Left lung (tissue), 4 donors: ENCODE measurements at regions not wholly inside any gene's neighbourhood (a gene's known extent, or its start where the extent isn't known, plus 50 kb on each side); places are given as distances from the start of the nearest gene placed in this dataset.

Source experiments
- ATAC-seq: fragments of 200-7000 bp; cut with Tn5 transposase; one replicate; pipeline ENCODE4 v1.9.1; 2020; ENCODE audit warnings: moderate library complexity
- DNase-seq, 4 donors: peaks; one replicate each; pipeline ENCODE4 v3.0.0-alpha.2; 2013 to 2020
- H3K27ac ChIP-seq, 2 donors: fragments of 200-600 bp; sonication (generic) in 1 of 2; one replicate each; pipeline versions ENCODE4 v1.5.0 to v1.8.0; 2020 to 2021
- H3K27me3 ChIP-seq, 2 donors: fragments of 200-600 bp; sonication (generic) in 1 of 2; one replicate each; pipeline versions ENCODE4 v1.5.0 to v1.8.0; 2020 to 2021
- H3K36me3 ChIP-seq, 2 donors: fragments of 200-600 bp; sonication (generic) in 1 of 2; one replicate each; pipeline versions ENCODE4 v1.5.0 to v1.8.0; 2020 to 2021
- H3K4me1 ChIP-seq, 2 donors: fragments of 200-600 bp; one replicate each; pipeline ENCODE4 v1.8.0; 2021
- H3K4me3 ChIP-seq, 2 donors: fragments of 200-600 bp; sonication (generic) in 1 of 2; one replicate each; pipeline versions ENCODE4 v1.5.0 to v1.8.0; 2020 to 2021; ENCODE audit warnings: mild to moderate bottlenecking in 1 of 2
- H3K9me3 ChIP-seq, 2 donors: fragments of 200-600 bp; sonication (generic) in 1 of 2; one replicate each; pipeline versions ENCODE4 v1.5.0 to v1.8.0; 2020 to 2021
- intact Hi-C, 2 donors: fragments of 100-400 bp; cut with DNase I; formaldehyde crosslinking; loops; one replicate each; pipeline versions ENCODE4 v1.11.2 to v1.14.2; 2022
- TF ChIP-seq, protein P1 (sequence below), 2 donors: fragments of 200-600 bp; sonication (generic) in 1 of 2; IDR thresholded peaks; one replicate each; pipeline versions ENCODE4 v1.5.0 to v1.8.0; 2021; ENCODE audit warnings: antibody characterized with exemption in 2 of 2
- donor health status: DM: no; HTN: yes; CAD: no.
- donor health status: DM: no; HTN: no; CAD: no.

DNA sequence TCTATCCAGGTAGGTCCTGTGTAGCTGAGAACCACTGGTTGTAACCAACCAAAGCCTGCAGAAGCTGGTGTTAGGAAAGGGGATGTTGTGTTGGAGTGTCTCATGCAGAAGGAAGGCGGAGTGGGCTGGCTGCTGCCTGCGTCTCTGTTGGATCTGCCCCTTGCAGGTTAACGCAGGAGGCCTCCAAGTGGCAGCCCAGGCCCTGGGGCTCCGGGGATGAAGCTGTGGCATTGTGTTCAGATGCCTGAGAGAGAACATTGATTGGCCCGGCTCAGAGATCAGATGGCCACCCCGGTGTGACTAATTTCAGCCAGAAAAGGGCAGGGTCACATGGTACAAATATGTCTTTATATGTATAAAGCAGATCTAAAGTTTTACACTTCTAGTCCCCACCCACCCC, 216.0 kb downstream of the GLI2 start:
- no peak overlapping the region for H3K27ac ChIP-seq
- no peak overlapping the region for H3K4me3 ChIP-seq
- TF ChIP-seq, protein P1, sequence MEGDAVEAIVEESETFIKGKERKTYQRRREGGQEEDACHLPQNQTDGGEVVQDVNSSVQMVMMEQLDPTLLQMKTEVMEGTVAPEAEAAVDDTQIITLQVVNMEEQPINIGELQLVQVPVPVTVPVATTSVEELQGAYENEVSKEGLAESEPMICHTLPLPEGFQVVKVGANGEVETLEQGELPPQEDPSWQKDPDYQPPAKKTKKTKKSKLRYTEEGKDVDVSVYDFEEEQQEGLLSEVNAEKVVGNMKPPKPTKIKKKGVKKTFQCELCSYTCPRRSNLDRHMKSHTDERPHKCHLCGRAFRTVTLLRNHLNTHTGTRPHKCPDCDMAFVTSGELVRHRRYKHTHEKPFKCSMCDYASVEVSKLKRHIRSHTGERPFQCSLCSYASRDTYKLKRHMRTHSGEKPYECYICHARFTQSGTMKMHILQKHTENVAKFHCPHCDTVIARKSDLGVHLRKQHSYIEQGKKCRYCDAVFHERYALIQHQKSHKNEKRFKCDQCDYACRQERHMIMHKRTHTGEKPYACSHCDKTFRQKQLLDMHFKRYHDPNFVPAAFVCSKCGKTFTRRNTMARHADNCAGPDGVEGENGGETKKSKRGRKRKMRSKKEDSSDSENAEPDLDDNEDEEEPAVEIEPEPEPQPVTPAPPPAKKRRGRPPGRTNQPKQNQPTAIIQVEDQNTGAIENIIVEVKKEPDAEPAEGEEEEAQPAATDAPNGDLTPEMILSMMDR (IDR thresholded peaks at IDR 0.05), result no peak
- no peak for ATAC-seq
- intact Hi-C loops, result no loop called here
- no peaks in the 10 kb centered on the region for H3K4me1 ChIP-seq
- peaks cover 0 to 4% of the 10 kb centered on the region in 2 donors for H3K27me3 ChIP-seq
- H3K36me3 ChIP-seq, result no peaks in the 10 kb centered on the region
- no peaks in the 10 kb centered on the region for H3K9me3 ChIP-seq
- DNase-seq, result no peak

DNA sequence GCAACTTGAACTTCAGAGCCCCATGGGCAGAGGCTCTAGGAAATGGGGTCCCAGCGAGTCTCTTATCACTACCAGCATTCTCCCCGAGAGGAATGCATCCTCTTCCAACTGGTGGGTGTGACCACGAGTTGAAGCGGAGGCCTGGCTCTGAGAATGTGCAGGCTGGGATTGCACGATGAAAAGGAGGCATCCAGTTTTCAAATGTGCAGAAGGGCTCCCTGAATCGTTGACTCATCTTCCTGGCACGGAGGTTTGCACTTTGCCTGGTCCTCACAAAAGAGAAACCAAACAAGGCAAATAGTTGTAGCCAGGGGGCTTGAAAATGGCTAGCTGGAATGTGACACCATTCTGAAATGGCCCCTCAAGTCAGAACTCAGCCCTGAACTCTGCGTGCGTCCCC, 216.7 kb downstream of the GLI2 start:
- no peak overlapping the region for H3K4me3 ChIP-seq
- H3K27ac ChIP-seq, result no peak overlapping the region
- peaks cover 0 to 8% of the 10 kb centered on the region in 2 donors for H3K27me3 ChIP-seq
- ATAC-seq (no peak), DNase-seq (no peak)
- no peaks in the 10 kb centered on the region for H3K4me1 ChIP-seq
- intact Hi-C loops, result no loop called here
- no peaks in the 10 kb centered on the region for H3K36me3 ChIP-seq
- TF ChIP-seq, protein P1 (IDR thresholded peaks at IDR 0.05), result no peak
- no peaks in the 10 kb centered on the region for H3K9me3 ChIP-seq

DNA sequence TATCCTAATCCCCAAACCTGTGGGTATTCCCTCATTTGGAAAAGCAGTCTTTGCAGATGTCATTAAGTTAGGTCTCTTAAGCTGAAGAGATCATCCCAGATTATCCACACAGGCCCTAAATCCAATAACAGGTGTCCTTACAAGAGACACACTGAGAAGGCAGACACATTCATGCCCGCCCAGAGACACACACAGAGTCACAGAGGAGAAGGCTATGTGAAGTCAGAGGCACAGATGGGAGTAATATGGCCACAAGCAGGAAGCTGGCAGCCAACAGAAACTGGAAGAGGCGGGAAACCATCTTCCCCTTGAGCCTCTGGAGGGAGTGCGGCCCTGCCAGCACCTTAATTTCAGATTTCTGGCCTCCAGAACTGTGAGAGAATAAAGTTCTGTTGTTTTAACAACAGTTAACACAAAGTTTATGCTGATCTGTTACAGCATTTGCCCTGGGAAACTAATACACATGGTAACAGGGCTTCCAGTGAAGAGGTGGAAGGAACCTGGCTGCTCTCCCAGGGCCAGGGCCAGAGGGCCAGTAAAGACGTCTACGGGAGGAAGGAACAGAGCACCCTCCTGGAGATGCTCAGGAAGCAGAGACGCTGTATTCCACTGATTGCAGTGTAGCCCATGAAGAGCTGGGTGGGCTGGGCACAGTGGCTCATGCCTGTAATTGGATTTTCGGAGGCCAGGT, 217.5 kb downstream of the GLI2 start:
- H3K36me3 ChIP-seq, result no peaks in the 10 kb centered on the region
- no peaks in the 10 kb centered on the region for H3K4me1 ChIP-seq
- TF ChIP-seq, protein P1 (IDR thresholded peaks at IDR 0.05), result no peak
- DNase-seq (no peak), ATAC-seq (no peak)
- no peaks in the 10 kb centered on the region for H3K9me3 ChIP-seq
- H3K4me3 ChIP-seq, result no peak overlapping the region
- peaks cover 0 to 8% of the 10 kb centered on the region in 2 donors for H3K27me3 ChIP-seq
- H3K27ac ChIP-seq, result no peak overlapping the region
- intact Hi-C loops, result no loop called here

DNA sequence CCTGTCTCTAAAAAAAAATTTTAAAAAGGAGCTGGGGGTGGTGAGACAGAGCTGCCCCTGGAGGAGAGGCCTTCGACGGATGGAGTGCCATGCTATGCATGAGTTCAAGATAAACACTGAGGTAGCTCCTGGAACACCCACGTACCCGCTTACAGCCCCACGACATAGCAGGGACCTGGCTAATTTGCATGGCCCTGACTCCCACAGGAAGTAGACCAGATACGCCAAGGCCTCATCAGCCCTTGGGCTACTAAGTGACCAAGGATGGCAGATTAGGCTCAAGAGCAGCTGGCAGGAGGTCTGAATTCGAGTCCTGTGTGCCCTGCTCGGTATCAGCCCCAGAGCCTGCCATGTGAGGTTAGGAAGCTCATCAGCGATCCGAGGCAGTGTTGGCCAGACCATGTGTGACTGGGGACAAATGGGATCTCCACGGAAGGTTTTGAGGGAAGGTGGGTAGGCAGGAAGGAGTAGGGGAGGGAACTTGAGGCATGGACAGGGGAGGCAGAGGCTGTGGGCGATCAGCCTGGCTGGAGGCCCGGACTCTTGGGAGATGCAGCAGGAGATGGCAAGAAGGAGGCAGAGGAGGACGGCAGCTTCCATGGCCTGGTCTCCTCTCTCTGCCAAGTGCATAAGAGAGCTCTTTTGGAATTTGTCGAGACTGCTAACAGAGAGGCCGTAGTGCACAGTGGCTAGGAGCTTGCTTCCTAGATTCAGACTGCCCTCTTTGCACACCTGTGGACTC, 218.3 kb downstream of the GLI2 start:
- ATAC-seq (no peak), DNase-seq (no peak)
- no peaks in the 10 kb centered on the region for H3K4me1 ChIP-seq
- no peaks in the 10 kb centered on the region for H3K9me3 ChIP-seq
- intact Hi-C loops, result no loop called here
- H3K4me3 ChIP-seq, result no peak overlapping the region
- no peak overlapping the region for H3K27ac ChIP-seq
- H3K36me3 ChIP-seq, result no peaks in the 10 kb centered on the region
- TF ChIP-seq, protein P1 (IDR thresholded peaks at IDR 0.05), result no peak
- H3K27me3 ChIP-seq, result peaks cover 0 to 8% of the 10 kb centered on the region in 2 donors

DNA sequence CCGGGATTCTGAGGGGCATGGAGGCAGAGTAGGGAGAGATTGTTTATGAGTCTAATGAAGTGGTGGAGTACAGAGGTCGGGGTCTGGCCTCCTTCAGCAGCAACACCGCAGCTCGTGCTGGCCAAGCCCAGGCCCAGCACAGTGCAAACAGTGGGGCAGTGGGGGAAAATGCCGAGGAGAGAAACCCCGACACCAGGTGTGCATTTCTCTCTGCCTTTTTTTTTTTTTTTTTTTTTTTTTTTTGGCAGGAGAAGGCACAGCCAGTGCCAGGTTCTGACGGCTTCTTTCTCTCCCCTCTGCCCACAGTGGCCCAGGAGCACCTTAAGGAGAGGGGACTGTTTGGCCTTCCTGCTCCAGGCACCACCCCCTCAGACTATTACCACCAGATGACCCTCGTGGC, 219.3 kb downstream of the GLI2 start:
- TF ChIP-seq, protein P1 (IDR thresholded peaks at IDR 0.05), result no peak
- H3K4me3 ChIP-seq, result no peak overlapping the region
- no peak for DNase-seq
- intact Hi-C loops, result no loop called here
- H3K36me3 ChIP-seq, result no peaks in the 10 kb centered on the region
- no peak for ATAC-seq
- H3K4me1 ChIP-seq, result no peaks in the 10 kb centered on the region
- H3K27me3 ChIP-seq, result peaks cover 0 to 8% of the 10 kb centered on the region in 2 donors
- H3K27ac ChIP-seq, result no peak overlapping the region
- H3K9me3 ChIP-seq, result no peaks in the 10 kb centered on the region
